Activated CD4-positive, alpha-beta T cell treated with anti-CD3 and anti-CD28 coated beads, Interleukin-2, Interleukin-6, amounts not matched to agents 100 ng/mL and 50 ng/mL, durations not matched to agents 16 hours and 8 hours (primary cell): ENCODE measurements at regions not wholly inside any gene's neighbourhood (a gene's known extent, or its start where the extent isn't known, plus 50 kb on each side); places are given as distances from the start of the nearest gene placed in this dataset.
"Not testable (repeated sequence)": the region's sequence is repeated elsewhere in the genome, so short reads cannot be mapped to it uniquely, and the experiment has no call there.

ENCODE experiments used
- DNase-seq: peaks from one replicate; pipeline ENCODE4 v3.0.0-alpha.2; 2020

DNA sequence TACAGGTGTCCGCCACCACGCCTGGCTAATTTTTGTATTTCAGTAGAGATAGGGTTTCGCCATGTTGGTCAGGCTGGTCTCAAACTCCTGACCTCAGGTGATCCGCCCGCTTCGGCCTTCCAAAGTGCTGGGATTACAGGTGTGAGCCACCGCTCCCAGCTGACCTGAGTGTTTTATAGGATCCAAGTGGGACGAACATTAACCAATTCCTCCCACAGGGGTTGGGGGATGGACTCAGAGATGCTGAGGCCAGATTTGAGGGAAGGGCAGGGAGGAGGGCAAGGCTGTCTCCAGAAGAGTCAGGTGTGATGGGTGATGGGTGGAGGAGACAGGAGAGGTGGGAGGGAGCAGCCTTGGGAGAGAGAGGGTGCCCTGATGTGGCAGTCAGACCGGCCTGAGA lies 65.0 kb upstream of the SMAD6 start:
- not testable (repeated sequence) for DNase-seq

DNA sequence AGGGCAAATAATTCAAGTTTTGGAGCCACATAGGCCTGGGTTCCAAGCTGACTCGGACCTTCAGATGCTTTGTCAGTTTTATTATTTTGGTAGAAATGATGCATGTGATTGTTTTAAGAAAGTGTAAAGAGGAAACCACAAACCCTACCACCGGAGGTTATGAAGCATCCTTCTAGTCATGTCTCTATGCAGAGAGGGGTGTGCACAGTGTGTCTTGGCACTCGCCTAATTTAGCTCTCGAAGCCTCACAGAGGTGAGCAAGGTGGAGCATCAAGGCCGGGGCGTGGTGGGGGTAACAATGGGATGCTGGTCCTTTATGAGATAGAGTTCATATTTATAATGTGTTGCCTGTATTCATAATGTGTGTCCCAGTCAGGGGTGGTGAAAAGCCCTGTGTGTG lies 63.7 kb upstream of the SMAD6 start:
- peak; percentile 50 for DNase-seq

DNA sequence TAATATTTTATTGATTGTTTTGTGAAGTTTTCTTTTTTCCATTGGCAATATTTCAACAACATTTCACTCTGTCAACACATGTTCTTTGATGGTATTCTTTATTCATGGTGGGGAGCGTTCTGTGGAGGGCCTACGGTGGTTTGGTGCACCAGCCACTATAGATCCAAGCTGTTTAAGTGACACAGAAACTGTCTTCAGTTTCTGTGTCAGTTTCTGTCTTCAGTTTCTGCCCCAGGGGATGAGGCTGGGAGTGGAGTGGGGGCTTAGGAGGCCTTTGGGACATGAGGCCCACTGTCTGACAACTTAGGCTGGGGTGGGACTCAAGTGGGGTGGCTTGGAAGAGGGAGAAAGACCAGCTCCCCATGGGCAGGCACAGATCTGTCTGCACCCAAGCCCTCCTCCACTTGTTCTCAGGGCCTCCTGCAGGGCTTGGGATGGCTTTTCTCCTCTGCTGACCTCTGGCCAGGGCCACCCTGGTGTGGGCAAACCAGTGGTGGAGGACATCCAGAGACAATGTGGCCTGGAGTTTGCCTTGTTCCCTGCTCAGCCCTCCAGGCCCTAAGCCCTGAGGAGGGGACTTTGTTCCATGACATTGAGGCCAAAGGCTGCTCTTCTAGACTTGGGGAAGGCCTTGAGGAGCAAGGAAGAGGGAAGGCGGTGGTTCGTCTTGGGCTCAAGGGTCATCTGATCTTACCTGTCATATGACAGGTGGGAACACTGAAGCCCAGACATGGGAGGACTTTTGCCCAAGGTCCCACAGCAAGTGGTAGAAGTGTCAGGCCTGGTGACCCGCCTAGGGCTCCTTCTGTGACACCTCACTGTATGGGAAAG lies 60.3 kb upstream of the SMAD6 start:
- DNase-seq = no peak

DNA sequence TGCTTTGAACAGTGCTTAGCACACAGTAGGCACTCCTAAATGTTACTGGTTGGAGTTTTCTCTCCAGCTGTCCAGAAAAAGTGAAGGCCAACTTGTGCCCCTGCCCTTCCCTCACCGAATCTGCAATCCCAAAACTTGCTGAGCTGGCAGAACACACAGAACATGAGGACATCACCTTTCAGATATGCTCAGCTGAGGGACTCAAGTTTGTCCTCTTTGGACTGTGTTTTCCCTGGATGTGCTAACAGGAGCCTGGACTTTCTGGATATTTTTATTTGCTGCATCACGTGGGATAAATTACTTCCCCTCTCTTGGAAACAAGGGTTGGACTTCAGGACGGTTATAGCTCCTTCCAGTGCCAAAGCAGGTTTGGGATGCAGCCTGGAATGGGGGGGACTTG lies 59.5 kb upstream of the SMAD6 start:
- no peak for DNase-seq

DNA sequence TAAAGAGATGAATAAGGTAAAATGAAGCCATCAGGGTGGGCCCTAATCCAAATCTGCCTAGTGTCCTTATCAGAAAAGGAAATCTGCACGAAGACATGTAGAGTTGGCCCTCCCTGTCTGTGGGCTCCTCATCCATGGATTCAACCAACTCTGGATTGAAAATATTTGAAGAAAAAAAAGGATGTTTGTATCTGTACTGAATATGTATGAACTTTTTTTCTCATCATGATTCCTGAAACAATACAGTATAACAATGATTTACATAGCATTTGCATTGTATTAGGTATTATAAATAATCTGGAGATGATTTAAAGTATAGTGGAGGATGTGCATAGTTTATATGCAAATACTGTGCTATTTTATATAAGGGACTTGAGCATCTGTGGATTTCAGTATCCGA lies 59.0 kb upstream of the SMAD6 start:
- no peak for DNase-seq

DNA sequence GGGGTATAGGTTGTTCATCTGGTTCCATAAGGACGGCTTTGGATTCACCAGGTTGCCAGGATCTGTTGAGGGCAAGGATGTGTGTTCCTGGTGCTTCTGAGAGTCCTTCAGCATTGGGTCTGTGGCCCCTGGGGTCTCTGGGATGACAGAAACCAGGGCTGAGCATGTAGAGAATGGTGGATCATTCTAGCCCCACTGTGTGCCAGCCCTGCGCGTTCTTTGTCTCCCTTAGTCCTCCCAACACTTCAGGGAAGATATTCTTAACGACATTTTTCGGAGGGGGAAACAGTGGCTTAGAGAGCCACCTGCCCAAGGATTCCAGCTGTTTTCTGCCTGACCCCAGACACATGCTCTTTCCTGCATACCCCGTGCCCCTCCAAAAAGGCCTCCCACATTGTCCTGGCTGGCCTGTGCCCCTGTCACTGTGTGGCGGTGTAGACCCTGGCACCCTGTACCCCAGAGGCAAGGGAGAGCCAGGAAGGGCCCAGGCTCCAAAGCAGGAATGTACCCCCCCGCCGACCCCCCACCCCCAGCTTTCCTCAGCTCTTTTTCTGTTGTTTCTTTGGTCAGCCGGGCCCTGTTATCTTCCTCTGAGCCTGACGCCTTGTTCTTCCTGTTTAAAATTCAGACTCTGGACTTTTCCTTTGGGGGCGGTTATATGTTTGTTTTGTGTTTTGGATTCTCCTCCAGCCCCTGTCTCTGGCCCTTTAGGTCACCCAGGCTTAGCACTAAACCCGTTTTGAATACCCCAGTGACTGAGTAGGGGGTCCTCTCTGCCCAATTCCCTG lies 57.8 kb upstream of the SMAD6 start:
- DNase-seq = no peak

DNA sequence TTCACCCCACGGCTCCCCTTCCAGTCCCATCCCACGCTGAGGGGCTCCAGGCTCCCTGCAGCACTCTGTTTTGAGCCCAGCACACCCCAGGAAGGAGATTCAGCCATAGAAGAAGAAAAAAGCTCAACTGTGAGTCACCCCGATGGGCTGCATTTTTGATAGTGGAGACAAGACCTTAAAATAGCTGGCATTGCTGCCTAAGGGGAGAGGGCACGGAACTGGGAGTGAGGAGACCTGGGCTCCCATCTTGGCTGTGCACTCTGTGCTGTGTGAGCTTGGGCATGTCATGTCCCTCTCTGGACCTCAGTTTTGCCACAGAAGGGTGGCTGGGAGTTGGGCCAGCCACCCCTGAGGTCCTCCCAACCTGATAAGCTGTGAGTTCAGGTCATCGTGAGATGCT lies 57.2 kb upstream of the SMAD6 start:
- DNase-seq = no peak

DNA sequence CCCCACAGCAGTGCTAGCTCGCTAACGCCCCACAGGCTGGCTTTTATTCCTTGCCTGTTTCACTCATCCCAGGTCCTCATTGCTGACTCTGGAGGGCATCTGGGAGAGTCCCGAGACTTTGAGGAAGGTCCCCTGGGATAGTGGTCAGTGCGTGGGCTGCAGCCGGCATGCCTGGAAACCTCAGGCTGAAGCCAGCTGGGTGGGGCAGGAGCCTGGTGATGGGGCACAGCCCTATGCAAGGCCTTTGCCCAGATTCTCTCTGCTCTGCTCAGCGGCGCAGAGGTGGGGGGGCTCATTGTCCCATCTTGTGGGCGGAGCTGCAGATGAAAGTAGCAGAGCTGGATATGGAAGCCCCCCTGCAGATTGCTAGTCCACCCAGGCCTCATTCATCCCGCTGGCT lies 55.7 kb upstream of the SMAD6 start:
- DNase-seq = no peak

DNA sequence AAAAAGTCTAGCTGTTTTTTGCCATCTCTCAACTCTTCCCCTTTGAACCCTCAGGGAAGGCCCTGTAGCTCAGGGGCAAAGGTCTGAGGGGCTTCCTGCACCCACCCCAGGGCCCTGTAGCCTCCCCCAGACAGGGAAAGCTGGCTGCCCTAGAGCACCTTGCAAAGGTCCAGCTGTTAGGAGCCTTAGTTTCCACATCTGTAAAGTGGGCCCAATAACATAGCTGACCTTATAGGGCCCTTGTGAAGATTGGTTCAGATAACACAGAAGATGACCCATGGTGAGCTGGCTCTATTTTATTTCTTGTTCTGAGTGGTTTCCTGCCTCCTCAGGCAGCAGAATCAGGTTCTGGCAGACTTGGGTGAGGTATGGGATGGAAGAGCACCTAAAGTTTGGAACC lies 55.2 kb upstream of the SMAD6 start:
- no peak for DNase-seq

DNA sequence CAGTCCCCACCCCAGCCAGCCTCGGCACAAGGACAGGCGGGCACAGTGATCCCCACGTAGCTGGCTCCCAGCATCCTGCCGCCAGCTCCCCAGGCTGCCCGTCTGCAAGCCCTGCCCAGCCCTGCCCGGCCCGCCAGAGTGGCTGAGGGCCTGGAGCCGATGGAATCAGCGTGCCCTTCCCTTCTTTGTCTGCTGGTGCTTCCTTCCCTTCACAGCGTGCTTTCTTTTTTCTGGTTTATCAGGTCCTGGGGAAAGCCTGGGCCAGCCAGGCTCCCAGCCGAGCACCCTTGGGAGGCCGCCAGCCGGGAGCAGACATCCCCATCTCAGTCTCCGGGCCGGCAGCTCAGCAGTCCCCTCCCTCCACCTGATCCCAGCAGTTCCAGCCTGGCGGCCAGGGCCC lies 54.7 kb upstream of the SMAD6 start:
- DNase-seq = no peak

DNA sequence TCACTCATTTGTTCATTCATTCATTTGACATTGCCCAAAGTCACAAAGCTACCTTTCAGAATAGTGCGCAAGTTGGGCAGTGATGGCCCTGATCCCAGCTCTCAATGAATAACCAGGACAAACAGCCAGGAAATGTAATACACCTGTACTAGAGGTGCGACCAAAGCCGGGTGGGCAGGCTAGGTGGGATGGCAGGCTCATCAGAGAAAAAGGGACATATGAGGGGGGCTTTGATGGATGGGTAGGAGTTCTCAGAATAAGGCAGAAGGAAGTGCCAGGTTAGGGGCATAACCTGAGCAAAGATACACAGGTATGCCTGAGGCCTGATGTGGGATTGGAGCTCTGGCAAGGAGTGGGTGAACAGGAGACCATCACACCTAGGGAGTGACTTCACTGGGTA lies 53.4 kb upstream of the SMAD6 start:
- DNase-seq = no peak

DNA sequence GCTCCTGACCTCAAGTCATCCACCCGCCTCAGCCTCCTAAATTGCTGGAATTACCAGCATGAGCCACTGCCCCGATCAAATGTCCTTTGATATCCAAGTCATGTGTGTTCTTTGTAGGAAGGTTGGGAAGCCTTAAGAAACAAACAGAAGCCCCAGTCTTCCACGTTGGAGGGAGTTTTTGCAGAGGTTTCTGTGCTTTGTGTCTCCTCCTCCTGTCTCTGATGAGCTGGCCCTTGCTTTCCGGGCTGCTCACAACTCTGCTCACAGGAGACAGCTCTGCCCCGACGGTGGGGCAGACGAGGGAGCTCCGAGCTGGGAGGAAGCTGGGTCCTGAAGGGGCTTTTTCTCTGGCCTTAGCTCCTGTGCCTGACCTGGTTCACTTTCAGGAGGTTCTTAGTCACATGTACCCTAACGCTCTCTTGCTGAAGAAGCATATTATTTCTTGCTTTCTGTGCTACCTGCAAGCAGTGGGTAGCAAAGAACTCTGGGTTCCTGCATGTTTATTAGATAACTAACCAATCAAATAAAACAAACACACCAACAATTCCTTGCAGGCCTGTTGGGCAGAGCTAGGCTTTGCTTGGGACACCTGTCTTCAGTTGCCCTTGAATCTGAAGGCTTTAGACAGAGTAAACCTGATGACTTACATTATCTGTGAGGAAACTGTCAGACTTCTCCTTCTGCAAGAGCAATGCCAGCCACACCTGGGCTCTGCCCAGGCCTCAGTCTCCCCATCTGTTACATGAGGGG lies 52.6 kb upstream of the SMAD6 start:
- DNase-seq = no peak

DNA sequence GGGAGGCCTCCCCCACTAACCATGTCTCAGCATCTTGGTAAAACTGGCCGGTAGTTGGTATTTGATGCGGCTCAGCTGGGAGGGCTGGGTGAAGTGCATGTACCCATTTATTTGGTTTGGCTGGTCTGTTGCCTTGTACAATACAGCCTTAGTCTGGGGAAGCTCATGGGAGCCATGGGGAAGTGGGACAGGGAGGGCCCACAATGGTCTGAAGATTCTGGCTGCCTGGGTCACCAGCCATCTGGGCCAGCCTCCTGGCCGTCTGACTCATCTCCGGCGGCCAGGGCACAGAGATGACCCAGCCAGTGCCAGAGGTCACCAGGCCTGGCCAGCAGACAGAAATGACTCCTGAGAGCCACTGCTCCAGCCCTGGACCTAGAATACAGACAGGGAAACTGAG lies 51.6 kb upstream of the SMAD6 start:
- DNase-seq = no peak

DNA sequence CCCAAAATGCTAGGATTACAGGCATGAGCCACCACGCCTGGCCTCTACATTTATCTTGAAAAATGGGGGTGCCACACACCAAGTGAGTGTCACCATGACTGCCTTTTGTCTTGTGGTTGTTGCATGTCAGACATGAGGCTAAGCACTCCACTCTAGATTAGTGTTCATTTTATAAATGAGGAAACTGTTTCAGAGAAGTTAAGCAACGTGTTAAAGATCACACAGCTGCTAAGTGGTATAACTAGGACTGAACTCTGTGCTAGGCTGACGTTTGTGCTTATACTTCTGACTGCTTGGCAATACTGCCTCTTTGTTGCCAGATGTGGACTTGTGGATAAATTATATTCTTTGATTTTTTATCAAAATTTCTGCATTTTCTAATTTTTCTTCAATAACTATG lies 50.8 kb upstream of the SMAD6 start:
- DNase-seq = no peak

DNA sequence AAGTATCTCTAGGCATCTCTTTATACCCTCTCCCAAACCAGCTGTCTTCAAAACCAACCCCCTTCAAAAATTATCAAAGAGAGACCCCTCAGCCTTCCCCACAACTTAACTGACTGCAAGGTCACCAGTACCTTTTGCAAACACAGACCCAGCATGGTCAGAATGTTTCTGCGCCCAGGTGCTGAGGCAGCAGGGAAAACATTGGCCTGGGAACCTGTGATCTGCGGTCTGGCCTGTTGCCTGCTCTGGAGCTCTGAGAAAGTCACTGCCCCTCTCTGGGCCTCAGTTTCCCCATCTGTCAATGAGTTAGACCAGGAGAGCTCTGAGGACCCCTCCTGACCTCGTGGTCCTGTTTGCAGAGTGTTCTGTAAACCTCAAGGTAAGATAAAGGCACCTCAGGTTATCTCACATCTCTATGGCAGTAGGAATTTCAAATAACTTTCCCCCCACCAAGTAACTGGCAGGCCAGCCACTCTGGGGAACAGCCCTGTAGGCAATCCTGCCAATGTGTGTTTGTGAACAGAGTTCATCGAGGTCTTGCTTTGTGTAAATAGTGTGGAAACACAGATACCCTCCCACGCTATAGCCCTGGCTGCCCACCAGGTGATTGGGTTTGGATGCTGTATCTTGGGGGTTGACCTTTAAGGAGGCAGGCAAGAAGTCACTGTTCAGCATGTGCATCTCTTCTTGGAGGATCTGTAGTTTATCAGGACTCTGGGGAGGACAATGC lies 50.0 kb upstream of the SMAD6 start:
- DNase-seq = no peak
